CD4-positive, alpha-beta T cell treated with Interleukin-6 at 100 ng/mL for 8 hours (primary cell): ENCODE measurements at regions not wholly inside any gene's neighbourhood (a gene's known extent, or its start where the extent isn't known, plus 50 kb on each side); places are given as distances from the start of the nearest gene placed in this dataset.
"Not testable (repeated sequence)": the region's sequence is repeated elsewhere in the genome, so short reads cannot be mapped to it uniquely, and the experiment has no call there.

Source experiments
- DNase-seq: peaks from one replicate; pipeline ENCODE4 v3.0.0-alpha.2; 2020; ENCODE audit warnings: mixed read lengths, low spot score

- DNase-seq: no peak
Observed at GRCh38 chr10:35784751-35785150, 142.7 kb upstream of the FZD8 start.

GRCh38 chr10:35783305-35783838 lies 141.3 kb upstream of the FZD8 start:
- DNase-seq: no peak

GRCh38 chr10:35781643-35782035 lies 139.5 kb upstream of the FZD8 start:
- no peak for DNase-seq

GRCh38 chr10:35780970-35781642 lies 139.0 kb upstream of the FZD8 start:
- DNase-seq: no peak

- DNase-seq: no peak
Observed at GRCh38 chr10:35778306-35778705, 136.2 kb upstream of the FZD8 start.

GRCh38 chr10:35776557-35776956 lies 134.5 kb upstream of the FZD8 start:
- DNase-seq: not testable (repeated sequence)

GRCh38 chr10:35774109-35774508 lies 132.0 kb upstream of the FZD8 start:
- no peak for DNase-seq

GRCh38 chr10:35770817-35771355 lies 128.8 kb upstream of the FZD8 start:
- DNase-seq: no peak

GRCh38 chr10:35769795-35770194 lies 127.7 kb upstream of the FZD8 start:
- no peak for DNase-seq

GRCh38 chr10:35768731-35769130 lies 126.6 kb upstream of the FZD8 start:
- DNase-seq: no peak

- no peak for DNase-seq
Observed at GRCh38 chr10:35768011-35768410, 125.9 kb upstream of the FZD8 start.

GRCh38 chr10:35765996-35766395 lies 123.9 kb upstream of the FZD8 start:
- no peak for DNase-seq

GRCh38 chr10:35765066-35765527 lies 123.0 kb upstream of the FZD8 start:
- DNase-seq: no peak

- DNase-seq: no peak
Observed at GRCh38 chr10:35762311-35763030, 120.4 kb upstream of the FZD8 start.

- no peak for DNase-seq
Observed at GRCh38 chr10:35758076-35758475, 116.0 kb upstream of the FZD8 start.

GRCh38 chr10:35754519-35754918 lies 112.4 kb upstream of the FZD8 start:
- no peak for DNase-seq

GRCh38 chr10:35752469-35753461 lies 110.7 kb upstream of the FZD8 start:
- DNase-seq: no peak

- no peak for DNase-seq
Observed at GRCh38 chr10:35751347-35751746, 109.3 kb upstream of the FZD8 start.

- DNase-seq: no peak
Observed at GRCh38 chr10:35749230-35749629, 107.1 kb upstream of the FZD8 start.

GRCh38 chr10:35745617-35746403 lies 103.7 kb upstream of the FZD8 start:
- no peak for DNase-seq

GRCh38 chr10:35743851-35744250 lies 101.8 kb upstream of the FZD8 start:
- no peak for DNase-seq
